MM.1S (cell line): ENCODE measurements at regions not wholly inside any gene's neighbourhood (a gene's known extent, or its start where the extent isn't known, plus 50 kb on each side); places are given as distances from the start of the nearest gene placed in this dataset.

Source experiments
- DNase-seq: peaks from one replicate; pipeline ENCODE4 v3.0.0-alpha.2; 2015
- H2AFZ ChIP-seq: fragments of 300-600 bp; sonication (generic); 2 replicates; pipeline ENCODE4 v1.6.0; 2016; ENCODE audit warnings: antibody characterized with exemption, low read length
- H3F3A ChIP-seq: fragments of 300-600 bp; sonication (generic); 2 replicates; pipeline ENCODE4 v1.6.1; 2016; ENCODE audit warnings: mild to moderate bottlenecking, antibody characterized with exemption, low read length, moderate library complexity, mixed read lengths; ENCODE audit not compliant: insufficient read depth
- H3K27ac ChIP-seq: fragments of 300-600 bp; sonication (generic); 2 replicates; pipeline ENCODE4 v1.5.1; 2016; ENCODE audit warnings: mild to moderate bottlenecking, low read length
- H3K27me3 ChIP-seq: fragments of 300-600 bp; sonication (generic); replicated peaks from 2 replicates; pipeline ENCODE4 v1.6.0; 2016; ENCODE audit warnings: low read length; ENCODE audit not compliant: insufficient read depth
- H3K36me3 ChIP-seq: fragments of 300-600 bp; sonication (generic); replicated peaks from 2 replicates; pipeline ENCODE4 v1.6.1; 2016; ENCODE audit warnings: mild to moderate bottlenecking, low read length, mixed read lengths; ENCODE audit not compliant: insufficient read depth
- H3K4me1 ChIP-seq: fragments of 300-600 bp; sonication (generic); 2 replicates; pipeline ENCODE4 v1.6.1; 2016; ENCODE audit warnings: low read length, mixed read lengths
- H3K4me2 ChIP-seq: fragments of 300-600 bp; sonication (generic); 2 replicates; pipeline ENCODE4 v1.6.0; 2016; ENCODE audit warnings: low read depth, low read length
- H3K4me3 ChIP-seq: fragments of 300-600 bp; sonication (generic); 2 replicates; pipeline ENCODE4 v1.5.1; 2016; ENCODE audit warnings: low read length, mixed read lengths
- H3K79me2 ChIP-seq: fragments of 300-600 bp; sonication (generic); 2 replicates; pipeline ENCODE4 v1.6.1; 2016; ENCODE audit warnings: mixed run types, low read length, mixed read lengths
- H3K9ac ChIP-seq: fragments of 300-600 bp; sonication (generic); 2 replicates; pipeline ENCODE4 v1.6.1; 2016; ENCODE audit warnings: low read length, mixed read lengths
- H3K9me2 ChIP-seq: fragments of 300-600 bp; sonication (generic); replicated peaks from 2 replicates; pipeline ENCODE4 v1.6.1; 2016; ENCODE audit warnings: mild to moderate bottlenecking, low read length, mixed read lengths; ENCODE audit not compliant: insufficient read depth
- H3K9me3 ChIP-seq: fragments of 300-600 bp; sonication (generic); replicated peaks from 2 replicates; pipeline ENCODE4 v1.6.1; 2016; ENCODE audit warnings: mild to moderate bottlenecking, low read length, mixed read lengths; ENCODE audit not compliant: insufficient read depth
- H4K20me1 ChIP-seq: fragments of 300-600 bp; sonication (generic); 2 replicates; pipeline ENCODE4 v1.6.1; 2016; ENCODE audit warnings: mild to moderate bottlenecking, low read length, moderate library complexity, mixed read lengths; ENCODE audit not compliant: insufficient read depth
- CTCF ChIP-seq: fragments of 300-600 bp; sonication (generic); IDR thresholded peaks from 2 replicates; pipeline ENCODE4 v1.5.1; 2016; ENCODE audit warnings: antibody characterized with exemption, low read length, mixed read lengths
- EZH2 ChIP-seq: fragments of 300-600 bp; sonication (generic); optimal IDR thresholded peaks from 2 replicates; pipeline ENCODE3; 2017; ENCODE audit warnings: low read depth, mild to moderate bottlenecking, antibody characterized with exemption, low read length, mixed read lengths
- EZH2phosphoT487 ChIP-seq: fragments of 300-600 bp; sonication (generic); IDR thresholded peaks from 2 replicates; pipeline ENCODE4 v1.6.1; 2018; ENCODE audit warnings: antibody characterized with exemption, low read length

GRCh38 chr3:110909839-110910238 is 161.8 kb upstream of the NECTIN3 start:
- Histone ChIP-seq H3K79me2 (no peaks in the 10 kb centered on the region), H3K4me3 (no peak overlapping the region), H3K9me3 (no peaks in the 10 kb centered on the region), H3K4me2 (no peak overlapping the region), H3F3A (no peaks in the 10 kb centered on the region), H4K20me1 (no peaks in the 10 kb centered on the region), H3K36me3 (no peaks in the 10 kb centered on the region), H3K27me3 (no peaks in the 10 kb centered on the region), H3K9me2 (no peaks in the 10 kb centered on the region), H2AFZ (no peak overlapping the region), H3K4me1 (no peaks in the 10 kb centered on the region), H3K27ac (no peak overlapping the region), H3K9ac (no peak overlapping the region)
- no peak for DNase-seq
- TF ChIP-seq CTCF (no peak), EZH2 (no peak), EZH2phosphoT487 (no peak)

GRCh38 chr3:110910346-110910955 is 161.2 kb upstream of the NECTIN3 start:
- Histone ChIP-seq H3K27ac (no peak overlapping the region), H3K9me2 (no peaks in the 10 kb centered on the region), H3K27me3 (no peaks in the 10 kb centered on the region), H3K4me2 (no peak overlapping the region), H2AFZ (no peak overlapping the region), H3K79me2 (no peaks in the 10 kb centered on the region), H3F3A (no peaks in the 10 kb centered on the region), H4K20me1 (no peaks in the 10 kb centered on the region), H3K9me3 (no peaks in the 10 kb centered on the region), H3K36me3 (no peaks in the 10 kb centered on the region), H3K4me1 (no peaks in the 10 kb centered on the region), H3K4me3 (no peak overlapping the region), H3K9ac (no peak overlapping the region)
- no peak for DNase-seq
- TF ChIP-seq EZH2phosphoT487 (no peak), EZH2 (no peak), CTCF (no peak)

GRCh38 chr3:110918963-110919362 is 152.7 kb upstream of the NECTIN3 start:
- no peak overlapping the region for H3K27ac ChIP-seq
- no peaks in the 10 kb centered on the region for H3K27me3 ChIP-seq

More at GRCh38 chr3:110918963-110919362, 152.7 kb upstream of the NECTIN3 start:
- TF ChIP-seq EZH2phosphoT487 (no peak), EZH2 (no peak), CTCF (no peak)
- H3F3A ChIP-seq = no peaks in the 10 kb centered on the region
- no peak overlapping the region for H3K4me3 ChIP-seq
- no peak overlapping the region for H2AFZ ChIP-seq
- H3K9ac ChIP-seq = no peak overlapping the region
- H3K9me2 ChIP-seq = no peaks in the 10 kb centered on the region
- H3K4me2 ChIP-seq = no peak overlapping the region
- H4K20me1 ChIP-seq = no peaks in the 10 kb centered on the region
- H3K79me2 ChIP-seq = no peaks in the 10 kb centered on the region
- H3K9me3 ChIP-seq = no peaks in the 10 kb centered on the region
- no peak for DNase-seq
- no peaks in the 10 kb centered on the region for H3K4me1 ChIP-seq
- no peaks in the 10 kb centered on the region for H3K36me3 ChIP-seq
